GM21390 (cell line): ENCODE measurements at regions not wholly inside any gene's neighbourhood (a gene's known extent, or its start where the extent isn't known, plus 50 kb on each side); places are given as distances from the start of the nearest gene placed in this dataset.

Experiments used
- ATAC-seq: cut with Tn5 transposase; IDR thresholded peaks from one replicate; pipeline ENCODE4 v1.9.1; 2021; ENCODE audit not compliant: unreplicated experiment

DNA sequence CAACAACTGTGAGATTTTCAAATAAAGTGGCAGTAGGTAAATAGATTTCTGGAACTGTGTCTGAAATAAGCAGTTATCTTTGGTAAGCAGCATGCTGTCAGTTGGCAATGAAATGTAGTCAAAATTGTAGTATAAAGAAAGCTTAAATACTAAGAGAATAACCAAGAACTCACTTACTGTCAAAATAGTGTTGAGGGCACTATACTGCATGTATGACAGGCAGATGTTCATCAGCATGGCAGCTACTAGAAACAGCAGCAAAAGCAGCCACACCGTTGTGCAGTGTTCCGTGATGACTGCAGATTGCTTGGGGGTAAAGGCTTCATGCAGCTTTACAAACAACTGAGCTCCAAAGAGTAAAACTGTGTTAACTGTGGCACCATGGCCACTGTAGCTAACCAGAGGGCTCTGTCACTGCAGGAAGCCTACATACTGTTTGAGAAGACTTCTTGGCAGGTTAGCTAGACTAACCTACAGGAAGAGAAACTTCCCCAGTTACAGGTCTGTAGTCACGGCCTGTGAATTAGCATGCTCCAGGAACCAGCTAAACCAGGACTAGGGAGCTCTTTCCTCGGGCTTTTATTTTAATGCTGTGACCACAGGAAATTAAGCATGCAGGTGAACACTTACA, 459.7 kb downstream of the TBL1XR1 start:
- ATAC-seq, result no peak

GRCh38 chr3:176734146-176734545, 463.1 kb downstream of the TBL1XR1 start:
- ATAC-seq, result no peak

DNA sequence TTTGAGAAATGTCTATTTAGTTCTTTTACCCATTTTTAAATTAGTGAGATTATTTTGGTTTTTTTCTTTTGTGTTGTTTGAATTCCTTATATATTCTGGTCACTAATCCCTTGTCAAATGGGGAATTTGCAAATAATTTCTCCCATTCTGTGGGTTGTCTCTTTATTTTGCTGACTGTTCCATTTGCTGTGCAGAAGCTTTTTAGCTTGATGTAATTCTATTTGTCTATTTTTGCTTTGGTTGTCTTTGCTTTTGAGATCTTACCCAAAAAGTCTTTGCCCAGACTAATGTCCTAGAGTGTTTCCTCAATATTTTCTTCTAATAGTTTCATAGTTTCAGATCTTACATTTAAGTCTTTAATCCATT, 472.9 kb downstream of the TBL1XR1 start:
- no peak for ATAC-seq

DNA sequence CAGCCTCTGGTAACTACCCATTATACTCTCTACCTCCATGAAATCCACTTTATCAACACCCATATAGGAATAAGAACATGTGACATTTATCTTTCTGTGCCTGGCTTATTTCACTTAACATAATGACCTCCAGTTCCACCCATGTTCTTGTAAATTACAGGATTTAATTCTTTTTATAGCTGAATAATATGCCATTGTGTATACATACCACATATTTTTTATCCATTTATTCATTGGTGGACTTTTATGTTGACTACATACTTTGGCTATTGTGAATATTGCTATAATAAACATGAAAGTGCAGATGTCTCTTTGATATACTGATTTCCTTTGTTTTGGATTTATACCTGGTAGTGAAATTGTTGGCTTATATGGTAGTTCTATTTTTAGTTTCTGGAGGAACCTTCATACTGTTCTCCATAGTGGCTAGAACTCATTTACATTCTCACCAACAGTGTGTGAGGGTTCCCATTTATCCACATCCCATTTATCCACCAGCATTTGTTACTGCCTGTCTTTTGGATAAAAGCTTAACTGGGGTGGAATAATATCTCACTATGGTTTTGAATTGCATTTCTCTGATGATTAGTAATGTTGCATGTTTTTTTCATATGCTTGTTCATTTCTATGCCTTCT, 473.4 kb downstream of the TBL1XR1 start:
- no peak for ATAC-seq

- no peak for ATAC-seq
These were observed 483.2 kb downstream of the TBL1XR1 start for GRCh38 chr3:176714034-176714433.

GRCh38 chr3:176712191-176712590, 485.1 kb downstream of the TBL1XR1 start:
- no peak for ATAC-seq

DNA sequence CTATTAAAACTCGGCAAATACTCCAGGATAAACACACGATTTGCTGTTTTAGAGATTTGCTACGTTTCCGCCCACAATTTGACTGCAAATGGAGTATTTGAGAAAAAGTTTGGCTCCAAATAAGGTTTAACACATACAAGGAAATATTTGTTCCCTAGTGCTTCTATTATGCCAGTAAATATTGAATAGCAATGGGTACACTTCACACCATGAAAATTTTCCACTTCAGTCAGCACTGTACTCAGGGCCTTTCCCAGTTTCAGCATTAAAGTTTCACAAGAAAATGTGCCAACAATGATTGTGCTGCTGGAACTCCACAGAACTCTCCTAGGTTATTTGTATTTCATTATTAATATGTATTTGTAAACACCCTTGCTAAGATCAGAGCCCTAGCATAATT, 498.0 kb downstream of the TBL1XR1 start:
- no peak for ATAC-seq

DNA sequence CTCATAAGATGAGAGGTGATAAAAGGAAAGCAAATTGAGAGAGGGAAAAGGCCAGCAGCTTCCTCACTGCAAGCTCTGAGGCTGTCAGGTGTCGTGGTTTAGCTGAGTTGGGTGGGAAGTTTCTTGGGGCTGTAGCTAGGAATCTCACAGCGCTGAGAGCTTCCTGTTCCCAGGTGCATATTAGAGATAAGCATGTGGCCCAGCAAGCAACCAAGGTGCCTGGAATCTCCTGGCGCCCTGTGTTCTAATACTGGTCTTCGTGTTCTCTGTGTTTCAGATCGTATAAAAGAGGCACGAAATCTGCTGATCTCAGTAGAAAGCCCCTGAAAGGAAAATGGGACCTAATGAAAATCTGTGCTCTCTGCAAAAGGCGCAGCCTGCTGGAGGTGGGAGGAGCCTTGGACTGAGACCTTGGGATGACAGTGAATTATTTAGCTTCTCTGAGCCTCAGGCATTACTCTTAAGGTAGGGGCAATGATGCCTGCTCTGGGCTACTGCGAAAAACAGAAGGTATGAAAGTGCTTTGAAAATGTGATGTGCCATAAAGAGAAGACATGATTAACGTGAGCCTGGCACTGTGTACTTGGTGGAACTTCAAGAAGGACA, 499.9 kb downstream of the TBL1XR1 start:
- no peak for ATAC-seq

- no peak for ATAC-seq
These were observed 500.5 kb downstream of the TBL1XR1 start for GRCh38 chr3:176696816-176697215.

DNA sequence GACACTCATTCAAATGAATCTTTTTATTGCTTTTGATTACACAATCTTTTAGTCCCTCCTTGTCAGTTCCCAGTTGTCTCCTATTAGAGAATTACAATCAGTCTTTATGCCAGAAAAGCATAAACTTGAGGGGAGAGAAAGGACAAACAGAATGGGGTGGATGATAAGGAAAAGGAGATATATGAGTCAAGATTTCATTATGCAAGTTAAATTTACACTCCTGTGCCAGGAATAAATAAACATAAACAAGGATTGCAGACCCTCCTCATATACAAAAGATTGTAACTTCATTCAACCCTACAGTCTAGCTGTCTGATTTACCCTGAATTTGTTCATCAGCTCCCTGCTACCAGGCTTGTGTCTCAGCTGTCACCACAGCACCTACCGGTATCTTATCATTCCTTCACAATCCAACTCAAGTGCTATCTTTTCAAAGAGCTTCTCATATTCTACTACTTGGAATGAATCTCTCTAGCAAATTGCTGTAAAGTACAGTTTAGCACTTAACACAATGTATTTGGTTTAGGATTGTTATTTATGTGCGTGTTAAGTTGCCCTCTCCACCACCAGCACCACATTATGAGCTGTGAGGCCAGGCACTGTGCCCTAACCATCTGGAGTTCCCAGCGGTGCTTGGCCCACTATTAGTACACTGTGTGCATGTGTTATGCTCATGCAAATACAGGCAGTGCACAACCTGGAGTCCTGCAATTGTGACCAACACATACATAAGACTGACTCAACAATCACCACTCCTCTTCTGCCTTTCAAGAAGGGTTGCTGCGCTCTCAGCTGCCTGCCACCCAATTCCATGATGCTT, 504.1 kb downstream of the TBL1XR1 start:
- ATAC-seq, result no peak

DNA sequence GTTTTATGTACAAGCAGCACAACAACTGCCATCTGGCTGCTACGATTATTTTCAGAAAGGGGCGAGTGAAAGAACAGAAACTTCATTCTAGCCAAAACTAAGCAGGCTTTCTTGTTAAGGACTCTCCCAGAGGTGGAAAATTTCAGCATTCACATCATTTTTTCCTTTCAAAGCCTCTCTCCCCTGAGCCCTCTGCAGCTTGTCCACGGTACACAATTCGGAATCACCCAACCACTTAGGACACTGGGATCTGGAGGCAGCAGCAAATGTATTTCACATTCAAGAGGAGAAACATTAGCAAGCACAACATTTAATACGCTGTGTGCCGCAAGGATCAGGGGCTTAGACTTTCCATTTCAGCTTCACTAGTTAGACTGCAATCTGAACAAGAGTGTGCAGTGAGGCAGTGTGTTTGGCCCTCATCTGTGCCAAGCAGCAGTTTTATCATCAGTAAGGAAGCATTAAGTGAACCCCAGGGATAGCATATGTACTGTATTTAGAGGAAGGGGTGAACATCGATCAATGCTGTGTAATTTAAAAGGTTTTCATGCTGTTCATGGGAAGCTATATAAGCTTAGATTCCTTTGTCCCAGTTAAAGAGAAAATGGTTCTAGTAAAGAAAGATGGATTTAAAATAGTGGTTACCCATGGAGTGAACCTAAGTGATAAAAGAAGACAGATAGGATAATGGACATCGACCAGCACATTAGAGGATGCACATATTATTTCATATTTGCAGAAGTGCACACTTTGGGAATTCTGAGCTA, 504.9 kb downstream of the TBL1XR1 start:
- no peak for ATAC-seq

GRCh38 chr3:176690083-176690869, 507.0 kb downstream of the TBL1XR1 start:
- ATAC-seq, result no peak

DNA sequence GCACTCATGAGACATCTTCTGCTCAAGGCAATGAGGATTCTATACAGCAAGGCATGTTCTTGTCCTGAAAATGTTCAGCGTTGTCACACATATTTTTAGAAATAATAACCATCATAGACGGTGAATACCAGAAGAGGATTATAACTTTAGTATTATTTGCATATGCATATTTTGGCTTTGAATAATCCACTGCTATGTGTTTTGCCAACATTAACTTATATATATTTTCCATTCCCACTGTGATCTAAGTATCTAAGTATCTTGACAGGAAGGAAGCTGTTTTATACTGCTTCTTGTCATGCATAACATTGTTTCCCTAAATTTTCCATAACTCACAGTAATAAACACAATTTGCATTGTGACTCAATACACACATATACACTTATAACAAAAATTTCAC, 509.5 kb downstream of the TBL1XR1 start:
- no peak for ATAC-seq

- ATAC-seq, result no peak
These were observed 513.9 kb downstream of the TBL1XR1 start for GRCh38 chr3:176683382-176683781.

- no peak for ATAC-seq
These were observed 533.1 kb downstream of the TBL1XR1 start for GRCh38 chr3:176663837-176664831.

DNA sequence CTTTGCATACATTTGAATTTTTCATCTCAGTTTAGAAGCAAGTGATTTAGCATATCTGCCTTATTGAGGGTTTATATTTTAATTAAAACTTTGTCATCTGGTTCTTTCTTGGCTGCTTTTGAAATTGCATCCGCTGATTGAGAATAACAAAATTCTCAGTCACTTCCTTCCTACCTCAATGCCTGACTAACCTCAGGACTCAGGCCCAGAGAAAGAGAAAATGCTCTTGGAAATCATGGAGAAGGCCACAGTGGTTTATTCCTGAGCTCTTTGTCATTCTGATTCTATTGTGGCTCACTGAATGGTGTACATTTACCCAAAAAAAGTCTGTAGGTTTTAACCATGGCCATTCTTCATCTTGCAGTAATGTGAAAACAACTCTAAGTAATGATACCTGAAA, 533.9 kb downstream of the TBL1XR1 start:
- no peak for ATAC-seq

DNA sequence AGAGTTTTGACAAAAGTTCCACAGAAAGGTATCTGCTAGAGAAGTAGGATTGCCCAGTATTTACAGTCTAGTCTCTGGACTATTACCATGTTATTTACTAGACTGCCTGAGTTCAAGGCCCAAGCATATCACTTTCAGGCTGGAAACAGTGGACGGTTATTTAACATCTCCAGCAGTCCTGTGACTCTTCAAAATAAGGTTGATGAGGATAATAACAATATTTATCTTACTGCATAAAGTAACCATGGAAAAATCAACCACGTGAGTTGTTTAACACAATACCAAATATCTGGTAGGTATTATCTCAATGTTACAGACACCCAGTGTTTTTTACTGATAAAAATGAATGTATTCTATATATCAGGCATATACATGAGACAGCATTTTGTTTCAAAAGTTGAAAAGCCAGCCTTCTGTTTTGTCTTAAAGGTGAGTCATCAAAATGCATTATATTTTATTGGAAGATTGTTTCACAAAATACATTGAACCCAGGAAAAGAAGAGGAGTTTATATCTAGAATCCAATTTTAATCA, 535.8 kb downstream of the TBL1XR1 start:
- ATAC-seq, result no peak

DNA sequence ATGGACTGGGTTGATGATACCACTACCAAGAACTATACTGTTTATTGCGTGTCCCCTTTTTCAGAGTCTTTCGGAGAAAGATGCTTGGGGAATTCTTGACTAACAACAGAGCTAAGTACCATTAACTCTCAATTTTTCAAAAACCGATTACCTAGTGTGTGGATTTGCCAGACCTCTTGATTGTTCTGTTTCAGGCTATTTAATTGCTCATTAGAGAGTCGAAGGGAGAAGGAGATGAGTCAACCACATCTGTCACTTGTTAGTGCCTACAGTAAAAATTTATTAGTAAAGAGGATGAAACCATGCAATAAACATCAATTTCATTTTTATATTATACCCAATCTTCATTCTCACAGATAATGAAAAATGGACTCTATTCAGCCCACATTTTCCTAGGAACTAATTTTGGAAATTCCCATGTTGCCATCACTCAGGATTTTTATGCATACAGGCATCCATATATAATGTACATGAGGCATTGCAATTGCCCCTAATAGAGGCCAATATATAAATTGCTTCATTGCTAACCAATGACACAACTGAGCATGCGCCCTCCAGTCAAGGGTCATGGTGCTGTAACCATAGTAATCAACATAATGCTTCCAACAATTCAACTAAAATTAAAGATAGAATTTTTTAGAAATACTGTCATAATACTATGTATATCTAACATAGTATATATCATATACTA, 541.7 kb downstream of the TBL1XR1 start:
- ATAC-seq, result no peak
